DND-41 (cell line): ENCODE measurements at regions not wholly inside any gene's neighbourhood (a gene's known extent, or its start where the extent isn't known, plus 50 kb on each side); places are given as distances from the start of the nearest gene placed in this dataset.
A peak's percentile ranks its signal among the peaks of the same experiment; 100 is the strongest.

Experiments used
- EZH2 ChIP-seq: IDR thresholded peaks from 3 replicates; pipeline ENCODE4 v1.6.1; 2012; ENCODE audit warnings: borderline replicate concordance, low read depth, mild to moderate bottlenecking, moderate library complexity, low read length, inconsistent platforms; ENCODE audit not compliant: severe bottlenecking
- TF ChIP-seq, protein P1 (sequence below): IDR thresholded peaks from 2 replicates; pipeline ENCODE4 v1.5.1; 2012; ENCODE audit warnings: borderline replicate concordance, low read length, moderate library complexity, mild to moderate bottlenecking; ENCODE audit not compliant: poor library complexity, severe bottlenecking; ENCODE audit errors: extremely low read depth

DNA sequence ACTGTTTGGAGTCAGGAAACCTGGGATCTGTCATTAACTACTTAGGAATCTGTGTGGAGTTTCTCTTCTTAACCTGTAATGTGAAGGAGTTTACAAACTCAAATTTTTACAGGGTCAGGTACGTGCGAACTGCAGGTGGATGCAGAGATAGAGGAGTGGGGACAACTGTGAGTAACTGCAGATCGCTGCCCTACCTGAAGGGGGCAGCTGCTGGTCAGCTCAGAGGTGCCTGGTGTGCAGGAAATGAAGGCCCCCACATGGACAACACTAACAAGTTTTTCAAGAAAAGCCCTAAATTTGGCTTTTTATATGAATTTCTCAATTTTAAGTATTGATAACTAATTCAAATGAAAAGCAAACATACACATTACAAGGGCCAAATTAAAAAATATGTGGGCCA, 380.0 kb downstream of the REEP3 start:
- TF ChIP-seq, protein P1, sequence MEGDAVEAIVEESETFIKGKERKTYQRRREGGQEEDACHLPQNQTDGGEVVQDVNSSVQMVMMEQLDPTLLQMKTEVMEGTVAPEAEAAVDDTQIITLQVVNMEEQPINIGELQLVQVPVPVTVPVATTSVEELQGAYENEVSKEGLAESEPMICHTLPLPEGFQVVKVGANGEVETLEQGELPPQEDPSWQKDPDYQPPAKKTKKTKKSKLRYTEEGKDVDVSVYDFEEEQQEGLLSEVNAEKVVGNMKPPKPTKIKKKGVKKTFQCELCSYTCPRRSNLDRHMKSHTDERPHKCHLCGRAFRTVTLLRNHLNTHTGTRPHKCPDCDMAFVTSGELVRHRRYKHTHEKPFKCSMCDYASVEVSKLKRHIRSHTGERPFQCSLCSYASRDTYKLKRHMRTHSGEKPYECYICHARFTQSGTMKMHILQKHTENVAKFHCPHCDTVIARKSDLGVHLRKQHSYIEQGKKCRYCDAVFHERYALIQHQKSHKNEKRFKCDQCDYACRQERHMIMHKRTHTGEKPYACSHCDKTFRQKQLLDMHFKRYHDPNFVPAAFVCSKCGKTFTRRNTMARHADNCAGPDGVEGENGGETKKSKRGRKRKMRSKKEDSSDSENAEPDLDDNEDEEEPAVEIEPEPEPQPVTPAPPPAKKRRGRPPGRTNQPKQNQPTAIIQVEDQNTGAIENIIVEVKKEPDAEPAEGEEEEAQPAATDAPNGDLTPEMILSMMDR, result peak; percentile 41
- TF ChIP-seq EZH2, result no peak
